ENCODE measurements at regions not wholly inside any gene's neighbourhood (a gene's known extent, or its start where the extent isn't known, plus 50 kb on each side); places are given as distances from the start of the nearest gene placed in this dataset.

DNA sequence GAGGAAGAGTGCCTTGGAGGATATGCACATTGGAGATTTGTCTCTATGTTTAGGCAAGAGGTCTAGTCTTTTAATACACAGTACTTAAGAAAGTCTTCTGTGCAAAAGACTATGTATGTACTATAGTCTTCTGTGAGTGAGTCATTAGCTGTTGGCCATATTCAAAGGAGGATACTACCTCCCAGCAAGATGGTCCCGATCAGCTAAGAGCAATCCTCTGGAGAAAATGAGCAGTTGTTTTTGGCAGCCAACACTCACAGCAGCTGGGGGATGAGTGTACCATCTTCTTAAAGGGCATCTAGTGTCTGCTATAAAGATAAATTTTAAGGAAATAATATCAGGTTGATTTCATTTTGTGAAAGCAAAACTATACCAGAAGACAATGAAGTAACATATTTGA, 487.8 kb downstream of the KCTD12 start:
- Mint-ChIP-seq H3K36me3 (no peaks in the 10 kb centered on the region), H3K4me1 (peaks cover 0 to 11% (median 0%) of the 10 kb centered on the region in 3 donors), H3K27me3 (peaks cover 0 to 9% of the 10 kb centered on the region in 2 donors), H3K4me3 (no peak overlapping the region), H3K27ac (peak overlapping the region in 1 of 2 donors; percentile 90), H3K9me3 (no peaks in the 10 kb centered on the region)
- no peak overlapping the region for H3K4me3 ChIP-seq (ENCODE audit: control insufficient read depth in 1 of 2, extremely low read depth in 1 of 2, low read length in 1 of 2)
- CTCF ChIA-PET, result no interaction called here
- DNase-seq, result no peak
- ATAC-seq (replicated peaks in 1 of 4), result no peak
- WGBS (ENCODE audit: insufficient coverage), result no CpG with 5 or more reads among the region's 1 CpG
- no peaks in the 10 kb centered on the region for H3K4me1 ChIP-seq (ENCODE audit: control insufficient read depth in 1 of 2, extremely low read depth in 1 of 2, insufficient read depth in 2 of 2, low read length in 2 of 2)
- POLR2A ChIA-PET, result interaction anchor here in 1 of 2 donors (0.6 kb wide), 1 partner anchor 13 kb away, joined by 15 read pairs; no protein-coding TSS in a partner anchor
- no peak overlapping the region for H3K27ac ChIP-seq (ENCODE audit: low read length)
- H3K9me3 ChIP-seq, result no peaks in the 10 kb centered on the region
- no peaks in the 10 kb centered on the region for H3K36me3 ChIP-seq (ENCODE audit: control insufficient read depth in 2 of 2, extremely low read depth in 1 of 2, insufficient read depth in 1 of 2, low read length in 1 of 2)
- H3K27me3 ChIP-seq (replicated peaks in 1 of 2; ENCODE audit: control insufficient read depth in 2 of 2, extremely low read depth in 1 of 2, insufficient read depth in 2 of 2, low read length in 1 of 2), result no peaks in the 10 kb centered on the region

- peak overlapping the region; percentile 38 for H3K27ac ChIP-seq (ENCODE audit: low read length)
- Mint-ChIP-seq H3K36me3 (no peaks in the 10 kb centered on the region), H3K4me3 (no peak overlapping the region), H3K27me3 (peaks cover 0 to 9% of the 10 kb centered on the region in 2 donors), H3K4me1 (peaks cover 0 to 11% (median 0%) of the 10 kb centered on the region in 3 donors), H3K27ac (peak overlapping the region; percentile 8 to 90), H3K9me3 (no peaks in the 10 kb centered on the region)
- peak in 1 of 35 experiments; percentile 28 for DNase-seq
- H3K4me3 ChIP-seq (ENCODE audit: control insufficient read depth in 1 of 2, extremely low read depth in 1 of 2, low read length in 1 of 2), result no peak overlapping the region
- CTCF ChIA-PET, result no interaction called here
- H3K9me3 ChIP-seq, result no peaks in the 10 kb centered on the region
- no peaks in the 10 kb centered on the region for H3K27me3 ChIP-seq (replicated peaks in 1 of 2; ENCODE audit: control insufficient read depth in 2 of 2, extremely low read depth in 1 of 2, insufficient read depth in 2 of 2, low read length in 1 of 2)
- WGBS (ENCODE audit: insufficient coverage), result no CpG with 5 or more reads among the region's 3 CpGs
- peak; percentile 51 to 77 (median 67) for ATAC-seq (replicated peaks in 1 of 4)
- no peaks in the 10 kb centered on the region for H3K4me1 ChIP-seq (ENCODE audit: control insufficient read depth in 1 of 2, extremely low read depth in 1 of 2, insufficient read depth in 2 of 2, low read length in 2 of 2)
- POLR2A ChIA-PET, result no interaction called here
- no peaks in the 10 kb centered on the region for H3K36me3 ChIP-seq (ENCODE audit: control insufficient read depth in 2 of 2, extremely low read depth in 1 of 2, insufficient read depth in 1 of 2, low read length in 1 of 2)
These were observed 488.8 kb downstream of the KCTD12 start for GRCh38 chr13:76397413-76397812.

DNA sequence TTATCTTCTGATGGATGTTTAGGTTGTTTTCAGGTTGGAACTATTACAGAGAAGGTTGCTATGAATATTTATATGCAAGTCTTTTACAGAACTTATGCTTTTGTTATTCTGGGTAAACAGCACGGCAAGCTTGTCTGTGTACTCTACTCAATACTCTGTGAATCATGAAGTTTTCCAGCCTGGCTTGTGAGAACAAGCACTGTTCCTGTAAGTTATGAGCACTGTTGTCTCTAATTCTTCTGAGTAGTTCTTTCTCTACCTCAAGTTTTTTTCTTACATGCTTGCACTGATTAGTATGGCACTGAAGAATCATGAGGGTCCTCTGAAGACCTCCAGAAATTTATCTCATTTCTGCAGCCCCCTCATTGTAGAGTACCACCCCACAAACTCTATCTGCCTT, 496.9 kb downstream of the KCTD12 start:
- H3K36me3 Mint-ChIP-seq, result no peaks in the 10 kb centered on the region
- no peak for ATAC-seq (replicated peaks in 1 of 4)
- Histone ChIP-seq H3K4me3 (ENCODE audit: control insufficient read depth in 1 of 2, extremely low read depth in 1 of 2, low read length in 1 of 2) (no peak overlapping the region), H3K27ac (ENCODE audit: low read length) (no peak overlapping the region), H3K9me3 (no peaks in the 10 kb centered on the region), H3K27me3 (replicated peaks in 1 of 2; ENCODE audit: control insufficient read depth in 2 of 2, extremely low read depth in 1 of 2, insufficient read depth in 2 of 2, low read length in 1 of 2) (no peaks in the 10 kb centered on the region), H3K4me1 (ENCODE audit: control insufficient read depth in 1 of 2, extremely low read depth in 1 of 2, insufficient read depth in 2 of 2, low read length in 2 of 2) (no peaks in the 10 kb centered on the region), H3K36me3 (ENCODE audit: control insufficient read depth in 2 of 2, extremely low read depth in 1 of 2, insufficient read depth in 1 of 2, low read length in 1 of 2) (no peaks in the 10 kb centered on the region)
- CTCF ChIA-PET, result no interaction called here
- WGBS (ENCODE audit: insufficient coverage), result no CpG with 5 or more reads among the region's 1 CpG
- no peaks in the 10 kb centered on the region for H3K4me1 Mint-ChIP-seq
- H3K27me3 Mint-ChIP-seq, result peaks cover 0 to 5% of the 10 kb centered on the region in 2 donors
- no peak overlapping the region for H3K4me3 Mint-ChIP-seq
- no peaks in the 10 kb centered on the region for H3K9me3 Mint-ChIP-seq
- H3K27ac Mint-ChIP-seq, result no peak overlapping the region
- POLR2A ChIA-PET, result no interaction called here
- DNase-seq, result no peak

GRCh38 chr13:76387566-76387965, 498.6 kb downstream of the KCTD12 start:
- H3K4me1 ChIP-seq (ENCODE audit: control insufficient read depth in 1 of 2, extremely low read depth in 1 of 2, insufficient read depth in 2 of 2, low read length in 2 of 2), result no peaks in the 10 kb centered on the region
- no peaks in the 10 kb centered on the region for H3K36me3 Mint-ChIP-seq
- H3K27me3 ChIP-seq (replicated peaks in 1 of 2; ENCODE audit: control insufficient read depth in 2 of 2, extremely low read depth in 1 of 2, insufficient read depth in 2 of 2, low read length in 1 of 2), result no peaks in the 10 kb centered on the region
- H3K9me3 Mint-ChIP-seq, result peaks cover 0 to 2% (median 0%) of the 10 kb centered on the region in 3 donors
- ATAC-seq (replicated peaks in 1 of 4), result no peak
- CTCF ChIA-PET, result no interaction called here
- no peaks in the 10 kb centered on the region for H3K4me1 Mint-ChIP-seq
- H3K36me3 ChIP-seq (ENCODE audit: control insufficient read depth in 2 of 2, extremely low read depth in 1 of 2, insufficient read depth in 1 of 2, low read length in 1 of 2), result no peaks in the 10 kb centered on the region
- DNase-seq, result no peak
- H3K27me3 Mint-ChIP-seq, result peaks cover 0 to 5% of the 10 kb centered on the region in 2 donors
- POLR2A ChIA-PET, result no interaction called here
- no peak overlapping the region for H3K4me3 ChIP-seq (ENCODE audit: control insufficient read depth in 1 of 2, extremely low read depth in 1 of 2, low read length in 1 of 2)
- H3K27ac ChIP-seq (ENCODE audit: low read length), result no peak overlapping the region
- H3K9me3 ChIP-seq, result no peaks in the 10 kb centered on the region
- no CpG with 5 or more reads among the region's 1 CpG for WGBS (ENCODE audit: insufficient coverage)
- no peak overlapping the region for H3K4me3 Mint-ChIP-seq
- H3K27ac Mint-ChIP-seq, result no peak overlapping the region

DNA sequence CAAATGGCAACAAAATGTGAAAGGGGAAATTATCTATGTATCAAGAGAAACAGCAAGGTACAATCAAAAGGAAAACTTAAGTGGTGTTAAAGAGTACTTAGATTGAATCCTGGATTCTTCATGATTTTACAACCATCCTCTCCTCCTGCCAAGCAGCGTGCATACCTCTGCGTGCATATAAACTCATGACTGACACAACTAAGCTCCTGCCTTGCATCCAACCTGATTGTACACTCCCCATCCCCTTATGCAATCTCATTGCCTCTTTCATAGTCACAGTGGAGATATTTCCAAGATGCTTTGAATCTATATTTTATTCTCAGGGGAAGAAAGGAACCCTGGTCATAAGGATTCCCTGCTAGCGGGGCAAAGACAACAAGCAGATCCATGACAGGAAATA, 499.9 kb downstream of the KCTD12 start:
- no peak overlapping the region for H3K4me3 Mint-ChIP-seq

DNA sequence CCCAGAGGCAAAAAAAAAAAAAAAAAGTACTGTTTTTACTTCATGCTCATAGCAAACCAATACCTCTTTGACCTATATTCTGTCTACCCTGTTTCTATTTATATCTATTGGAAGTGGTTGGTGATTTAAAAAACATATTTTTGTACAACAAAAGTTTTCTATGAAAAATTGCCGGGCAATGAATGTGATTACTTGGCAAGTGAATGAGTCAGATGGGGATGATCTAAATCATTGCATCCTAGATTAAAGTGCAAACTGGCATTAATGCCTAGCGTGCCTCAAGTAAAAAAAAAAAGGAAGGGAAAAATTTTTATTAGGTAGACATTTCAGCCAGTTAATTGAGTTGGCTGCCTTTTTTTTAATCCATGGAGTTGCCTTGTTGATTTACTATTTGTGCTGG, 500.6 kb downstream of the KCTD12 start:
- Mint-ChIP-seq H3K4me3 (no peak overlapping the region), H3K27ac (no peak overlapping the region), H3K27me3 (peaks cover 0 to 5% of the 10 kb centered on the region in 2 donors), H3K9me3 (peaks cover 0 to 2% (median 0%) of the 10 kb centered on the region in 3 donors), H3K4me1 (no peaks in the 10 kb centered on the region), H3K36me3 (no peaks in the 10 kb centered on the region)
- no CpG with 5 or more reads among the region's 2 CpGs for WGBS (ENCODE audit: insufficient coverage)
- H3K9me3 ChIP-seq, result no peaks in the 10 kb centered on the region
- no peaks in the 10 kb centered on the region for H3K36me3 ChIP-seq (ENCODE audit: control insufficient read depth in 2 of 2, extremely low read depth in 1 of 2, insufficient read depth in 1 of 2, low read length in 1 of 2)
- no peaks in the 10 kb centered on the region for H3K4me1 ChIP-seq (ENCODE audit: control insufficient read depth in 1 of 2, extremely low read depth in 1 of 2, insufficient read depth in 2 of 2, low read length in 2 of 2)
- H3K4me3 ChIP-seq (ENCODE audit: control insufficient read depth in 1 of 2, extremely low read depth in 1 of 2, low read length in 1 of 2), result no peak overlapping the region
- ATAC-seq (replicated peaks in 1 of 4) (no peak), DNase-seq (no peak)
- ChIA-PET POLR2A (interaction anchor here in 1 of 2 donors (0.7 kb wide), 1 partner anchor 13 kb away, joined by 15 read pairs; no protein-coding TSS in a partner anchor), CTCF (no interaction called here)
- no peaks in the 10 kb centered on the region for H3K27me3 ChIP-seq (replicated peaks in 1 of 2; ENCODE audit: control insufficient read depth in 2 of 2, extremely low read depth in 1 of 2, insufficient read depth in 2 of 2, low read length in 1 of 2)
- H3K27ac ChIP-seq (ENCODE audit: low read length), result no peak overlapping the region

More for the DNA sequence above, 499.9 kb downstream of the KCTD12 start:
- Mint-ChIP-seq H3K27ac (no peak overlapping the region), H3K4me1 (no peaks in the 10 kb centered on the region), H3K9me3 (peaks cover 0 to 2% (median 0%) of the 10 kb centered on the region in 3 donors), H3K27me3 (peaks cover 0 to 5% of the 10 kb centered on the region in 2 donors), H3K36me3 (no peaks in the 10 kb centered on the region)
- POLR2A ChIA-PET, result interaction anchor here in 1 of 2 donors (0.5 kb wide), 1 partner anchor 800 kb away, joined by 3 read pairs; no protein-coding TSS in a partner anchor
- H3K4me1 ChIP-seq (ENCODE audit: control insufficient read depth in 1 of 2, extremely low read depth in 1 of 2, insufficient read depth in 2 of 2, low read length in 2 of 2), result no peaks in the 10 kb centered on the region
- H3K27ac ChIP-seq (ENCODE audit: low read length), result no peak overlapping the region
- H3K27me3 ChIP-seq (replicated peaks in 1 of 2; ENCODE audit: control insufficient read depth in 2 of 2, extremely low read depth in 1 of 2, insufficient read depth in 2 of 2, low read length in 1 of 2), result no peaks in the 10 kb centered on the region
- WGBS (ENCODE audit: insufficient coverage), result 100% methylated on average over 3 of the region's 3 CpGs
- ATAC-seq (replicated peaks in 1 of 4), result no peak
- no peaks in the 10 kb centered on the region for H3K36me3 ChIP-seq (ENCODE audit: control insufficient read depth in 2 of 2, extremely low read depth in 1 of 2, insufficient read depth in 1 of 2, low read length in 1 of 2)
- no peak for DNase-seq
- H3K9me3 ChIP-seq, result no peaks in the 10 kb centered on the region
- H3K4me3 ChIP-seq (ENCODE audit: control insufficient read depth in 1 of 2, extremely low read depth in 1 of 2, low read length in 1 of 2), result no peak overlapping the region
- CTCF ChIA-PET, result interaction anchor here in 1 of 2 donors (0.5 kb wide), 1 partner anchor 37 kb away, joined by 4 read pairs; no protein-coding TSS in a partner anchor
